Fibroblast of lung (primary cell): ENCODE measurements at regions not wholly inside any gene's neighbourhood (a gene's known extent, or its start where the extent isn't known, plus 50 kb on each side); places are given as distances from the start of the nearest gene placed in this dataset.

Experiments used
- DNase-seq, 2 donors: peaks; one replicate each; pipeline versions ENCODE4 v3.0.0 to v3.0.0-alpha.2; 2010; ENCODE audit warnings: low read depth in 2 of 2
- H2AFZ ChIP-seq: 2 replicates; pipeline ENCODE4 v1.5.1; 2012; ENCODE audit warnings: low read length, control low read depth, inconsistent platforms
- H3K27ac ChIP-seq: 2 replicates; pipeline ENCODE4 v1.5.1; 2011; ENCODE audit warnings: low read length, control low read depth; ENCODE audit not compliant: insufficient read depth
- H3K27me3 ChIP-seq: 2 replicates; pipeline ENCODE4 v1.5.1; 2011; ENCODE audit warnings: mild to moderate bottlenecking, low read length; ENCODE audit not compliant: control insufficient read depth, insufficient read depth
- H3K36me3 ChIP-seq: 2 replicates; pipeline ENCODE4 v1.5.1; 2011; ENCODE audit warnings: low read length; ENCODE audit not compliant: control insufficient read depth, insufficient read depth
- H3K4me1 ChIP-seq: 2 replicates; pipeline ENCODE4 v1.5.1; 2011; ENCODE audit warnings: low read length; ENCODE audit not compliant: control insufficient read depth, insufficient read depth; ENCODE audit errors: extremely low read depth
- H3K4me2 ChIP-seq: 2 replicates; pipeline ENCODE4 v1.5.1; 2011; ENCODE audit warnings: low read length, control low read depth; ENCODE audit not compliant: insufficient read depth; ENCODE audit errors: extremely low read depth
- H3K4me3 ChIP-seq, 4 experiments: fragments of 200-600 bp in 1 of 4; sonication (generic) in 1 of 4; replicated peaks in 1 of 4; 2 replicates each; pipeline ENCODE4 v1.5.1; 2011 to 2016; ENCODE audit warnings: low read length in 4 of 4, low read depth in 3 of 4, mild to moderate bottlenecking in 3 of 4, control low read depth in 2 of 4, inconsistent platforms in 1 of 4, mixed read lengths in 1 of 4; ENCODE audit not compliant: insufficient read depth in 1 of 4; ENCODE audit errors: control extremely low read depth in 1 of 4
- H3K79me2 ChIP-seq: 2 replicates; pipeline ENCODE4 v1.5.1; 2012; ENCODE audit warnings: mild to moderate bottlenecking, low read length, inconsistent platforms; ENCODE audit not compliant: control insufficient read depth, insufficient read depth
- H3K9ac ChIP-seq: 2 replicates; pipeline ENCODE4 v1.5.1; 2011; ENCODE audit warnings: mild to moderate bottlenecking, low read length, control low read depth; ENCODE audit not compliant: insufficient read depth
- H3K9me3 ChIP-seq: 2 replicates; pipeline ENCODE4 v1.5.1; 2012; ENCODE audit warnings: low read depth, low read length; ENCODE audit not compliant: control insufficient read depth, insufficient read depth
- H4K20me1 ChIP-seq: 2 replicates; pipeline ENCODE4 v1.5.1; 2011; ENCODE audit warnings: low read length; ENCODE audit not compliant: control insufficient read depth, insufficient read depth; ENCODE audit errors: extremely low read depth
- CTCF ChIP-seq, 2 donors: IDR thresholded peaks in 1 of 2; conservative IDR thresholded peaks in 1 of 2; 1 replicate in 1 of 2; 2 replicates in 1 of 2; pipeline ENCODE4 v1.5.1; 2011 to 2012; ENCODE audit warnings: low read length in 2 of 2, control low read depth in 1 of 2, inconsistent platforms in 1 of 2, low read depth in 1 of 2, mild to moderate bottlenecking in 1 of 2
- EZH2 ChIP-seq: IDR thresholded peaks from 2 replicates; pipeline ENCODE4 v1.5.1; 2012; ENCODE audit warnings: low read length, control low read depth, mild to moderate bottlenecking; ENCODE audit errors: missing control alignments

- no peaks in the 10 kb centered on the region for H3K4me1 ChIP-seq
- TF ChIP-seq CTCF (conservative IDR thresholded peaks at IDR 0.05 in 1 of 2, IDR thresholded peaks at IDR 0.05 in 1 of 2; ENCODE audit: low read depth in 1 of 2, low read length in 2 of 2) (no peak), EZH2 (no peak)
Observed at GRCh38 chr21:32162727-32163320, 116.0 kb downstream of the MIS18A start.

GRCh38 chr21:32155226-32155625 is 123.6 kb downstream of the MIS18A start:
- no peak overlapping the region for H2AFZ ChIP-seq
- no peak overlapping the region for H3K9ac ChIP-seq
- no peak for DNase-seq
- H3K27me3 ChIP-seq, result no peaks in the 10 kb centered on the region
- TF ChIP-seq CTCF (conservative IDR thresholded peaks at IDR 0.05 in 1 of 2, IDR thresholded peaks at IDR 0.05 in 1 of 2; ENCODE audit: low read depth in 1 of 2, low read length in 2 of 2) (no peak), EZH2 (no peak)
- H3K4me3 ChIP-seq, result no peak overlapping the region
- no peak overlapping the region for H3K27ac ChIP-seq
- no peaks in the 10 kb centered on the region for H3K36me3 ChIP-seq
- H3K4me1 ChIP-seq, result no peaks in the 10 kb centered on the region
- no peaks in the 10 kb centered on the region for H4K20me1 ChIP-seq
- H3K9me3 ChIP-seq, result no peaks in the 10 kb centered on the region
- H3K79me2 ChIP-seq, result no peaks in the 10 kb centered on the region
- H3K4me2 ChIP-seq, result no peak overlapping the region

More at GRCh38 chr21:32162727-32163320, 116.0 kb downstream of the MIS18A start:
- Histone ChIP-seq H3K27ac (no peak overlapping the region), H3K4me3 (no peak overlapping the region), H4K20me1 (no peaks in the 10 kb centered on the region), H3K4me2 (no peak overlapping the region), H3K27me3 (no peaks in the 10 kb centered on the region), H3K36me3 (no peaks in the 10 kb centered on the region), H3K79me2 (no peaks in the 10 kb centered on the region), H3K9ac (no peak overlapping the region), H3K9me3 (no peaks in the 10 kb centered on the region), H2AFZ (no peak overlapping the region)
- no peak for DNase-seq

- Histone ChIP-seq H3K79me2 (no peaks in the 10 kb centered on the region), H3K4me1 (no peaks in the 10 kb centered on the region), H3K27me3 (no peaks in the 10 kb centered on the region), H3K9me3 (no peaks in the 10 kb centered on the region), H3K27ac (no peak overlapping the region), H4K20me1 (no peaks in the 10 kb centered on the region), H3K36me3 (no peaks in the 10 kb centered on the region), H3K4me2 (no peak overlapping the region), H2AFZ (no peak overlapping the region), H3K9ac (no peak overlapping the region), H3K4me3 (no peak overlapping the region)
- TF ChIP-seq EZH2 (no peak), CTCF (conservative IDR thresholded peaks at IDR 0.05 in 1 of 2, IDR thresholded peaks at IDR 0.05 in 1 of 2; ENCODE audit: low read depth in 1 of 2, low read length in 2 of 2) (no peak)
- no peak for DNase-seq
Observed at GRCh38 chr21:32147041-32147440, 131.8 kb downstream of the MIS18A start.
